ENCODE measurements at regions not wholly inside any gene's neighbourhood (a gene's known extent, or its start where the extent isn't known, plus 50 kb on each side); places are given as distances from the start of the nearest gene placed in this dataset.

DNA sequence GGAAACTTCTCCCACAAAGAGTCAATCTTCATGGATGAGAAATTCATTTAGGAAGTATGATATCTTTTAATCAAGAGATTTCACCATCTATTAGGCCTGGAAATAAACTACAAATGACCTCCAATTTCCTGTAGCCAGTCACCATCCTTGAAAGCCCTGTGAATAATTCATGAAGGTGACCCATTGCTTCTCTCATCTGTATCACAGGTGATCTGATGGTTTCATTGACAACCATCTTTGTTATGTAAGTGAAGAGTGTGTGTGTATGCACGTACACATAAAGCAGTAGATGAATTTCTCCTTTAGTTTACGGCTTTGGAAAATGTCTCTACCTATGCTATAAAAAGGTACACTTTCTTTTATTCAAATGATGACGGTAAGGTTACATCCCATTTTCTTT lies 644.1 kb upstream of the KLF4 start:
- no peak overlapping the region for H3K4me3 ChIP-seq (ENCODE audit: low read depth, low read length)
- no peak for DNase-seq (ENCODE audit: low read depth)

DNA sequence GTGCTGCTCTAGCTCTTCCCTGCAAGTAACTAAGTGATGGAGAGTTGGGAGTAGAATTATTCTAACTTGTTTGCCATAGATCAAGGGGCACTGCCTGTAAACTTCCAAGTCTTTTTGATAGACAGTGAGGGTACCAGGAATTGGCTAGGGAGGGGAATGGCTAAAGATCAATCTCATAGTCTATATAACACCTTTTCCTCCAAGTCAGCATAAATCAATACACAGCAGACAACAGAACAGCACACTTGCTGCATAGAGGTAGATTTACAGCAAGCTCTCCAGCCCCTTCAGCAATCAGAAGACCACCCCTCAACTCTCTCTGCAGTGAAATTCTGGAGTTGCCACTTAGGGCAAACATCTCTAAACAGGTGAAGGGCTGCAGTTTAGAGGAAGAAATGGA lies 643.5 kb upstream of the KLF4 start:
- no peak for DNase-seq (ENCODE audit: low read depth)
- no peak overlapping the region for H3K4me3 ChIP-seq (ENCODE audit: low read depth, low read length)

DNA sequence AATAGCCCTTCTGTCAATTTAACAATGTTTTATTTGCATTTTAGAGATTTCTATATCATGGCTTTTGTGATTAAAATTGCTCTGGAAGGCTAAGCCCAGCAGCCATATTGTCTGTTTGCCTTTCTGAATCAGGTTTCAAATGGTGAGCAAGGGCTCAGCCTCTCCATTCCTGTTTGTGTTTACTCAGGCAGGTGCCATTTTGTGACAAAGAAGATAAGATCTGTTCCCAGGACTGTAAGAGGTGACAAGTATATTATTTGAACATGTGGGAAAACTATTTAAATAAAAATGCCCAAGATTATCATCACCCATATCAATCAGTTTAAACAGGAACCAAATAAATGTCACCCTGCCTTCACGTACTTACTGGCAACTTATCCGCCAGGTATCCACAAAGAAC lies 641.3 kb upstream of the KLF4 start:
- no peak for DNase-seq (ENCODE audit: low read depth)
- no peak overlapping the region for H3K4me3 ChIP-seq (ENCODE audit: low read depth, low read length)

DNA sequence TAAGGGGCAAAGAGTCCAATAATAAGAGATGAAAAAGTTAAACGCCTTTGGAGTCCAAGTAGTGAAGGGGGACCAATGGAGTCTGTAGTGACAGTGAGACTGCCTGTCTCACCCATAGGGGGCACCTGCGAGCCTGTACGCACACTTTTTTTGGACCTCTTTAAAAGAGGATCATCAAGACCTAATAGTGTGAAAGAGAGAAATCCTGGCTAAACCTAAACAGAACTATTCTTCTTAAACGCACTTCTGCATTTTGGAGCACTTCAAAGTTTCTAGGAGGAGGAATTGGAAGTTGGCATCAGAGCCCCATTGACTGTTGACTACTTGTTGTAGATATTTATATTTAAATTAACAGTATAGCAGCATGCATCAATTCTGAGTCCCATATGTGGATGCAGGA lies 636.1 kb upstream of the KLF4 start:
- DNase-seq (ENCODE audit: low read depth), result no peak
- no peak overlapping the region for H3K4me3 ChIP-seq (ENCODE audit: low read depth, low read length)

DNA sequence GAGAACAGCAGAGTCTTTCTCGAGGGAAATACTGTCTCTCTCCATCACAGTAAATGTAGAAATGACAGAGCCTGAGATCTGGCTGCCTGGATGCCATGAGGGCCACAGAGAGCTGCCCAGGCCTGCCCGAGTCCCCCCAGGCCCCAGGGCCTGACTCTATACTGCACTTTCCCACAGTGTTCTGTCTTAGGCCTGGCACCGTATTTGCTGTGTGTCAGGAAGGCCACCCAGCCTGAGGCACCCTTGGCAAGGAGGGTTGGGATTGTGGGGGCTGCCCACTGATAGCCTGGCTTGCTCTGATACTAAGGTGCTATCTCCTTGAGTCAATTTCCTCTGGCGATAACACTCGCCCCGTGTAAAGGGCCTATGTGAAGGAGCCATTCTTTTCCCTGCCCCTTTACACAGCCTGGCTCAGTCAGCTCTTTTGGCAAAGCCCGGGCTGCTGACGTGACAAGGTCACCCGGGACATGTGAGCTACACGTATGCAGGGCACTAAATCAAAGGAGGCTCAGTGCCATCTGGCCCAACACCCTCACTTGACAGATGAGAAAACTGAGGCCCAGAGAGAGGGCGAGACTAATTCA lies 630.1 kb upstream of the KLF4 start:
- DNase-seq (ENCODE audit: low read depth), result no peak
- H3K4me3 ChIP-seq (ENCODE audit: low read depth, low read length), result no peak overlapping the region

DNA sequence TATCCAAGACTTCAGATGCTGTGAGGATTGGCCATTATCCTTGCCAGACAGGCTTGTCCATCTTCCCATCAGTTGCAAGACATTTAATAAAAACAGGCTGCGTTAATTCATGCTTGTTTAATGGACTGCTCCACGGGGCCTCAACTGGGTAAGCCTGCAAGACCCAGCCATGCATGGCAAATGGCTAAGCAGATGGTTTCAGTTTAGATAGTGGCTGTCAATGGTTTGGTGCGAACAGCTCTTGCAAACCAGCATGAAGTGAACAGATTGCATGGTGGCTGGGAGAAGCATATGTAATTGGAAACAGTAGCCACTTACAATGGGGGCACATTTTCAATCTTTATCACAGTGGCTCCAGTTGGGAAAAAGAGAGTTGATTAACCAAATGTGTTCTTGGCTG lies 628.2 kb upstream of the KLF4 start:
- no peak for DNase-seq (ENCODE audit: low read depth)
- H3K4me3 ChIP-seq (ENCODE audit: low read depth, low read length), result no peak overlapping the region

DNA sequence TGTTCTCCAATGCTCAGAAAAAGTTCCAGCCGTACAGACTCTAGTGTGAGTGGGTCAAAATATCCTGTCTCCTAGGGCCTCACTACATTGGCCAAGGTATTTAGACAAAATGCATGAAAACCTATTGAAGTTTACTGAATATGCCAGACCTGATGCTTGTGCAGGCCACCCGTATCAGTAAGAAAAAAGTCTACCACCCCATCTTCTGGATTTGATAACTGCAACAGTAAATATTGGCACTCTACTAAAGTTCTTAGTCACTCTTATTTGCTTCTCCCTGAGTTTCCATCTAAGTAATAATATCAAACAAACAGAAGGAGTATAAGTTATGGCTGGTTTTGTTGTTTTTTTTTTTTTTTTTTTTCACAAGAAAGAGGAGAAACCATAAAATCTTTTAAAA lies 627.7 kb upstream of the KLF4 start:
- DNase-seq (ENCODE audit: low read depth), result no peak

DNA sequence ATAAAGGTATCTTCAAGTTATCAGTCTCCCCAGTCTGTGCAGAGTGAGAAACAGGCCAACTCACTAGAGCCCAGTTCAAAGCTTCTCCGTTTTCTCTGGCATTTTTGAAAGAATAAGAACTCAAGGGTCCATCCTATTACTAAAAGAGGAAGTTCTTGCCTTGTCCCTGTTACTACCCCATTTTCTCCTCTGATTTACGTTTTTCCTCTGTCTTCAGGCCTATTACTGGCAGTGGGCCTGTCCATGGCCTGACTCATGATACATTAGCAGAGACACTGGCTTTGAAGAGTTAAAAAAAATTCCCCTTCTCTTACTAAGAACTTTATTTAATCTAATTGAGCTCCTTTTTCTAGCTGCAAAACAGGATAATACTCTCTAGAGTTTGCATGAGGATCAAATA lies 624.0 kb upstream of the KLF4 start:
- DNase-seq (ENCODE audit: low read depth), result no peak
- no peak overlapping the region for H3K4me3 ChIP-seq (ENCODE audit: low read depth, low read length)

More for the DNA sequence above, 627.7 kb upstream of the KLF4 start:
- H3K4me3 ChIP-seq (ENCODE audit: low read depth, low read length), result no peak overlapping the region

DNA sequence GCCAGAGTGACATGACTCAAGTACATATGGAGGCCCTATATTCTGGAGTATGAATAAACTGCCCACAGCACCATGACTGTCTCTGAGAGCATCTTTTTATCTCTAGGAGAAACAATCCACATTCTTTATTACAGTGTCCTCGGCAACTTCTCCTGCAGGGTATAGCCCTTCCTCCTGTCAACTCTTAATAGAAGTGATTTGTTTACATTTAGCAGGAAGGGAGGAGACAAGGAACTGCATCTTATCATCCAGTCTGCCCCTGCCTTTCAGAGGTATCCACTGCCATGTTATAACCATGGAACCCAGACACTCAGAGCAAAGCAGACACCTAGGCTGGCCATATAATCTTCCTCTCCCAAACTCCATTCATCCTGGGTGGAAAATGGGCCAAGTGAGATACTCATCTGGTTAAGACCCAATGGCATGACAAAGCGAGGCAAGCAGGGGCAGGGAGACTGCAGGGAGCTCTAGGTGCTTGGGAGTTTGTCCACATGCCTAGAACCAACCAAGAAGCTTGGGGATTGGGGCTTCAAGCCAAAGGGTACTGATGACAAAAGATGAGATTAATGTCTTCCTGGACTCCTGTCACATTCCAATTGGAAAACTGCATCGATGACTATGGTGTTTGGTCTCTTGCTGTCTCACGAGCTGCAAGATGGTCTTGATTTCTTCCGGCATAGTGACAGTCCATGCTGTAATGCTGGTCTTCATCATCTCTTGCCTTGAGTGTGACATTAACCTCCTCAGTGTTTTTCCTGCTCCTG lies 620.5 kb upstream of the KLF4 start:
- H3K4me3 ChIP-seq (ENCODE audit: low read depth, low read length), result no peak overlapping the region
- DNase-seq (ENCODE audit: low read depth), result no peak

DNA sequence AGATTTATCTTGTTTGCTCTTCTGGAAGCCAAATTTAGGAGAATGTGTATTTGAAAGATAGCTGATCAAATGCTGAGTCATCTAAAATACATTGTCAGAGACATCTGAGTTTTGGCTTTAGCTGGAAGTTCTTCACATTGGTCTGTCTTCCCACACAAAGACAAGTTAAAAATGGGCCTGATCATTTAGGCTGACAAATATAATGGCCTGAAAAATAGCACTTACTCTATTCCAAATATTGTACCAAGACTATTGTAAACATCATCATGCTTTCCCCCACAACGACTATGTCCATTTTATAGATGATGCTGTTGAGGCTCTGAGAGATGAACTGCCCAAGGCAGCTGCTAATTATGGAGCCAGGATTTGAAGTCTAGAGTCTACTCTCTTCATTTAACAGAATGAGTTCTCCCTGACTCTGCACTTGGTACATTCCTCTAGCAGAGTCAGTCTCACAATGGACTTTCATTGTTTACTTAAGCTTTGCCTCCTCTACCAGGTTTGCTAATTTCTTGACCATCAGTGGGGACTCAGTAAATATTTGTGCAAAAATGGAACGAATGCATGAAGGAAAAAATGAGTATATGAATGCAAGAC lies 619.4 kb upstream of the KLF4 start:
- H3K4me3 ChIP-seq (ENCODE audit: low read depth, low read length), result no peak overlapping the region
- DNase-seq (ENCODE audit: low read depth), result peak; percentile 14

DNA sequence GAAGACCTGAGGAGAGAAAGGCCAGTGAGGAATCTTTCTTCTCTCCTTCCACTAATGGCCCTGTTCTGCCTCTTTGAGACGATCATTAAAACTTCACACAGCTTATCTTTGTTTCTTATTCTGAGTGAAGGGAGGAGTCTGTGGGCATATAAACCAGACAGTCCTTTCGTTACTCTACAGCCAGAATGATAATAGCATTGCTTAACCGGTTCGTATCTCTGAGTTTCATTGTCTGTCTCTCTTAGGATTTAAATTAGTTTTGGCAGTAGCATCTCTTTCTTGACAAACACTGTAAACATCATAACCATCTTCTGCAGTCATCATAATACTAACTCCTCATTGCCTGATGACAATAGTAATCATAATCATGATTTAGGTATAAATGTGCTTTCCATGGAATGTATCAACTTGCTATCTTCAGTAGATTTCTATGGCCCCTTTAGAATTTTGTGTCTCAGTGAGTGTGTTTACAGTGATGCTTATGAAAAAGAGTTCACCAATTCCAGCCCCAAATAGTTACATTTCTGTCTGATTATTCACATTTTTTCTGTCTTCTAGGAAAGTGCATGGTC lies 618.8 kb upstream of the KLF4 start:
- DNase-seq (ENCODE audit: low read depth), result no peak
- no peak overlapping the region for H3K4me3 ChIP-seq (ENCODE audit: low read depth, low read length)

DNA sequence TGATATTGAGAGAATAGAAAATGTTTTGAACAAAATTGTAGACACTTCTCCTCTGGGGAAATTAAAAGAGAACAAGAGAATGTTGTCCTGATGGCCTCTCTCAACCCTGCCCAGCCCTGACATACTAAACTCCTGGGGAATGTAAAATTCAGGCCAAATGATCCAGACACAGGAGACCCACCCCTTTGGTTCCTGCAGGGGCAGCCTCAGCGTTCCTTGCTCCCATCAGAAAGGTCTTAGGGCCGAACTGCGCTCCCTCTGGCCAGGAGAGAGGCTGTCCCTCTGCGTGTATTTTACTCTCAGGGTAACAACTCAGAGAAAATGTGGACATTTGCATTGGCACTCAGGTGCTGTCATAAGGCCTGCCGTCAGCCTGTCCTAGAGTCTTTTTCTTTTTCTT lies 616.3 kb upstream of the KLF4 start:
- no peak for DNase-seq (ENCODE audit: low read depth)
- no peak overlapping the region for H3K4me3 ChIP-seq (ENCODE audit: low read depth, low read length)

DNA sequence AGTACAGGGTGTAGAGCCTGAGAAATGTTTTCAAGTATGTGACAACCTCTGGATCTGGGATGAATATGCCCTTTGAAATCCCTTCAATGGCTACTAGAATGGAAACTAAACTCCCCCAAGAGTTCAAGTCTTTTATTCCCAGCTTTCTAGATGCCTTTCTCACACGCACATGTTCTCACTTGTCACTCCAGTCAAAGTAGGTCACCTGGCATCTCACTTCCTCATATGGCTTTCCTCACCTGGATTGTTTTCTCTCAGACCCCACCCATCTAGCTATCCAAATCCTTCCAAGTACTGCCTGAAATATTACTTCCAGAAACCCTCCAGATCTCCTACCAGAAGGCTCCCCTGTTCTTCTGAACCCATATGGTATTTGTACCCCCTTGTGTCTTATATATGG lies 615.4 kb upstream of the KLF4 start:
- no peak overlapping the region for H3K4me3 ChIP-seq (ENCODE audit: low read depth, low read length)
- no peak for DNase-seq (ENCODE audit: low read depth)

DNA sequence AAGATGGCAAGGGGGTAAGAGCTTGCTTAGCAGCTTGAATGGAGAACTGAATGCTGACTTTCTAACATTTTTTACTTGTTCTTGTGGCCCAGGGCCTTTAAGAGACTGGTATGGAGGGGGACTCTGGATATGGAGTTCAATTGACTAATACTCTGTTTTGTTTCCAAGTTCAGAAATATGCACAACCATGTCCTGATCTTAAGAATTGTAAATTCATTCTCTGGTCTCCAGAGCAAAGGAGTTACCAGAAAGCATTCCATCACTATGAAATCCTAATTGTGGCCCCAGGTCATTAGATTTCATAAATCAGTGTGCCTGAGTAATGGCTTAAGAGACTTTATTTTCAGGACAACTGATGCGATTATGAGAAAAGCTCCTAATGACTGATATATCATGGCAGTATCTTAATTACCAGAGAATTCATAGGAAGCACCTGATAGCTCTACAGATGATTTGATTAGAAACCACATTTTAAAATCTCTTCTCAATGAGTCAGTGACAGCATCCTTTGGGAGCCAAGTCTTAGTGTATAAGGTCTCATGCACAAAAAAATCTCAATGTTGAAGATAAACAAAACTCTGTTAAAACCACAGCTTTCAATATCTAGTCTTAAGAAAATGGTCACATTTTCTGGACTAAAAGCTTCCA lies 613.6 kb upstream of the KLF4 start:
- no peak overlapping the region for H3K4me3 ChIP-seq (ENCODE audit: low read depth, low read length)
- no peak for DNase-seq (ENCODE audit: low read depth)

DNA sequence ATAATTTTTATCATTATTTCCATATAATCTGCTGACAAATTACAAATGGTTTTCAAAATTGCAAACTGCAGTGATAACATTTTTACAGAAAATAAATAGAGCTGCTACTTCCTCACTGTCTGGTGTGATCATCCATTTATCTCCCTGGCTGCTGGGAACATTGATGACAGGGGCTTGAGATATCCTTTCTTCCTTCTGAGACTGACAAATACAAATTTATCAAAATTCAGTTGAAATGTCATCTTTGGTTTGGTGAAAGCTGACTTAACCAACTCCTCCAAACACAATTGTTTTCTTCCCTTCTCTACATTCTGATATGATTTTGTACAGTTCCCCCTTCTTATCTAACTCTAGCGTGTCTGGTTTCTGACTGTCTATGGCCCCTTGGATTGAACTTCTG lies 611.8 kb upstream of the KLF4 start:
- no peak for DNase-seq (ENCODE audit: low read depth)
- H3K4me3 ChIP-seq (ENCODE audit: low read depth, low read length), result no peak overlapping the region

DNA sequence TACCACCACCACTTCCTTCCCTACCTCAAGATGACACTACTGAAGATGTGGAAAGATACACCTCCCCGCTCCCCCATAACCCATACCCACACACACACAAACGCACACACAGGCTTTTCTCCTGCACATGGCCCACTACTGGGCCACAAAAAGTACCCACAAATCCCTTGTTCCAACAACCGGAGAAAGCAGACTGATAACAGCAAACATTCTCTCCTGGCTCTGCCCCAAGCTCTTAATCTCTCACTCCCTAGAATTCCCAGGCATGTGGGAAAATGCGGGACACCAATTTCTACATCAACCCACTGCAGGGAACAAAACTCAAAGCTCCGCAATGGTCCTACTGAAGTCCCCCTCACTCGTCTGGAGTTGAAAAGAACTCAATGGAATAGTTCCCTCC lies 611.0 kb upstream of the KLF4 start:
- H3K4me3 ChIP-seq (ENCODE audit: low read depth, low read length), result no peak overlapping the region
- no peak for DNase-seq (ENCODE audit: low read depth)

DNA sequence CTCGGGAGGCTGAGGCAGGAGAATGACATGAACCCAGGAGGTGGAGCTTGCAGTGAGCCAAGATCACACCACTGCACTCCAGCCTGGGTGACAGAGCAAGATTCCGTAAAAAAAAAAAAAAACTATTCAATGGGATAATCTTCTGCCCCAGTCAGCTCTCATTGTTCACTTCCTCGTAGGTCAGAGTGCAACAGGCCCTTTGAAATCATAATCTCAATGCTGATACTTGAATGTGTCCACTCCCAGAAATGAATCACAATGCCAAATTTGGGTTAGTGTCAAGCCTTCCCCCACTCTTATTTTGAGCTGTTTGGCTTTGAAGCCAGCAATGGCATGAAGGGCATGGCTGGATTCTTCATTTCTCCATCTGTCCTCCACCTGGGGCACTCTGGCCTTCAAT lies 610.3 kb upstream of the KLF4 start:
- DNase-seq (ENCODE audit: low read depth), result no peak
- no peak overlapping the region for H3K4me3 ChIP-seq (ENCODE audit: low read depth, low read length)

DNA sequence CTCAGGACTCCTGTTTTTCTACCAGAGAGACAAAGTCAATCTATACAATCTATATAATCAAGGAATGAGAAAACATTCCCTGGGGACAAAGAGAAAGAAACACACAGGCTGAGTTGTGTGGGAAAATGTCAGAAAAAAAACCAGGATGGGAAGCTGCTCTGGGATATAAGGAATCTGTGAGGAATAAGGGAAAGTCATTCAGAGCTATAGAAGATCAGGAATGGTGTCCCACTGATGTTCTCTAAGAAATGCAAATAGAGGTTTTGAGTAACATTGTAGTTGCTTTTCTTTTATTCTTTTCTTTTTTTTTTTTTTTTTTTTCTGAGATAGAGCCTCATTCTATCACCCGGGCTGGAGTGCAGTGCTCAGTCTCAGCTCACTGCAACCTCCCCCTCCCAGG lies 605.9 kb upstream of the KLF4 start:
- H3K4me3 ChIP-seq (ENCODE audit: low read depth, low read length), result no peak overlapping the region
- DNase-seq (ENCODE audit: low read depth), result no peak

DNA sequence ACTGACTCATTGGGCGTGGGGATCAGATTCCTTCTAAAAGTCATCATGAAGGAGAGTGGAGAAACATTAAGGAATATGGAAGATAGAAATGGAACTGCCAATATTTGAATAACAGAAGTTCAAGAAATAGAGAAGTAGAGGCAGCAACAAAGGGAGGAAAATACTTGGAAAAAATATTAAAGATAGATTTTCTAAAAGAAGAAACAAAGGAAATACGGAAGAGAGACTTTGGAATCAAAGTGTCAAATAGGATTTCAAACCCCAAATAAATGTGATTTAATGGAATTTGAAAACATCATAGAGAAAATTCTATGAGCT lies 605.1 kb upstream of the KLF4 start:
- no peak overlapping the region for H3K4me3 ChIP-seq (ENCODE audit: low read depth, low read length)
- no peak for DNase-seq (ENCODE audit: low read depth)

DNA sequence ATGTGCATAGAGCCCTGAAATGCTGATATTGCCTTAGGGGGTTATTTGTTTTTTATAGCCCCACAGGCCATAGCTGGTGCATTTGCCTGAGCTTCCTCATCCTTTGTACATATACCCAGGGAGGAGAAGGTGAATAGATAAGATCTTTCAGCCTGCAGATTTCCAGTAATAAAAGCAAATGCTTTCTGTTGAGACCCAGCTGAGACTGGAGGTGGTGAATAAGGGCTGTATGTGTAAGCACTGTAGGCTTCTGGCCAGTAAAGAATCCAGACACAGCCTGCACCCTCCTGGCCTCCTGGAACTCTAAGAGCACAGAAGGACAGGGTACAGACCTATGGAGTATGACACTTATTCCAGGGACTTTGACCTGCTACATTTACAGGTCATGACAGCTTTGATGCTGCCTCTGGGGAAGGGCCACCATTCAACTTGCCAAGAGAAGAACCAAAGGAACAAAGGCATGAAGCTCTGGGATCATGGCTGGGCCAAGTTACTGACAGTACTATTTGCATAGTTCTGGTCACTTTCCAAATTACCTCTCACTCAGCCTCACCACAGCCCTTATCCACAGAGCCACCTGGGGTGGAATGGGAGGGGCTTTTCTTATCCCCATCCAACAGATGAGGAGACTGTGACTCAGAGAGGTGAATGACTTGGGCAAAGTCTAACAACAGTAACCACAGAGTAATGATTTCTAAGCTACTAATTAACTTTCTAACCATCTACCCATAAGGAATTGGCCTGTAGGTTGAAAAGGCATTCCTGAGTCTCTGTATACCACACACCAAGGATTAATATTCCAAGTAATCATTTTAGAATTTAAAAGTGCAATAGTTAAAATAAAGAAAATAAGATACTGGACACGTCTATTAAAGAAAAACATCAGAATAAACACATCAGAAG lies 604.5 kb upstream of the KLF4 start:
- DNase-seq (ENCODE audit: low read depth), result no peak
- no peak overlapping the region for H3K4me3 ChIP-seq (ENCODE audit: low read depth, low read length)

Measured in skeletal muscle cell (primary cell).